ENCODE measurements at regions not wholly inside any gene's neighbourhood (a gene's known extent, or its start where the extent isn't known, plus 50 kb on each side); places are given as distances from the start of the nearest gene placed in this dataset.

DNA sequence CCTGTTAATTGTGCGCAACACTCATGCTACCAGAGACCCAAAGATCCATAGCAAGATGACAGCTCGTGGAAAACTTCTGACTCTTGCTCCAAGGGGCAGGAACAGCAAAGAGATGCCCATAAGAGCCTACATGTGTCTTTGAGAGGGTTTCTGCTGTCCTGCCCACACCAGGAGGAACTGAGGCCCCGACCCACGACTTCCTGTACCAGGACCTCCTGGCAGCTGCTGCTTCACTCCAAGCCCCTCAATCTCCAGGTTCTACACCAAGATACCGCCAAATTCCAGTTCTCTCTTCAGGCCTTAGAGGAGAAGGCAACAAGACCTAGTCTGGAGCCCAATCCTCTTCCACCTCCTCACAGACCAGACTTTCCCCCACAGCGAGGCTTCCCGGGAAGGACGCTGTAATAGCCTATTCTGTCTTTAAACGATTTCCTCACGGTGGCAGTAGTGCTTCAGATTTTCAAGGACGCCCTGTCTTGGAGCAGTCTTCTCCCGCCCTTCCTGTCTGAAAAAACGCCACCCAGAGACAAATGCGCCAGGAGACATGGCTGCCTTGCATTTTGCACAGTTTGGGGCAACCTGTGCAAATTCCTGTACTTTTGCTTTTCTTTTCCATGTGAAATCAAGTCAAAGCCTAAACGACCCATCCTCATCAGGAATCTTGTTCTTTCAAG, 230.2 kb upstream of the STK26 start:
- Mint-ChIP-seq H3K27ac (no peak overlapping the region), H3K36me3 (ENCODE audit: low read depth) (peaks cover 34% of the 10 kb centered on the region), H3K9me3 (no peaks in the 10 kb centered on the region), H3K27me3 (ENCODE audit: low read depth) (no peaks in the 10 kb centered on the region), H3K4me3 (no peak overlapping the region), H3K4me1 (ENCODE audit: low read depth) (no peaks in the 10 kb centered on the region)
- CTCF ChIA-PET: no interaction called here
- DNase-seq: no peak
- intact Hi-C loops (cut with micrococcal nuclease): no loop called here

- intact Hi-C loops (cut with micrococcal nuclease): no loop called here
- no peak overlapping the region for H3K4me3 Mint-ChIP-seq
Measured at GRCh38 chrX:131795442-131796229, 227.5 kb upstream of the STK26 start.

GRCh38 chrX:131801066-131801465, 222.0 kb upstream of the STK26 start:
- Mint-ChIP-seq H3K4me3 (no peak overlapping the region), H3K27ac (no peak overlapping the region), H3K9me3 (no peaks in the 10 kb centered on the region), H3K36me3 (ENCODE audit: low read depth) (peaks cover under 1% of the 10 kb centered on the region), H3K4me1 (ENCODE audit: low read depth) (peaks cover 3% of the 10 kb centered on the region), H3K27me3 (ENCODE audit: low read depth) (no peaks in the 10 kb centered on the region)
- DNase-seq: no peak
- intact Hi-C loops (cut with micrococcal nuclease): no loop called here
- CTCF ChIA-PET: interaction anchor here (0.5 to 0.9 kb wide), 2 partner anchors 27 to 142 kb away, joined by 3 to 4 read pairs; no protein-coding TSS in a partner anchor

More at GRCh38 chrX:131795442-131796229, 227.5 kb upstream of the STK26 start:
- CTCF ChIA-PET: no interaction called here
- no peak overlapping the region for H3K27ac Mint-ChIP-seq
- H3K27me3 Mint-ChIP-seq (ENCODE audit: low read depth): no peaks in the 10 kb centered on the region
- H3K4me1 Mint-ChIP-seq (ENCODE audit: low read depth): no peaks in the 10 kb centered on the region
- no peak for DNase-seq
- H3K9me3 Mint-ChIP-seq: no peaks in the 10 kb centered on the region
- H3K36me3 Mint-ChIP-seq (ENCODE audit: low read depth): peaks cover 26% of the 10 kb centered on the region

- Mint-ChIP-seq H3K9me3 (no peaks in the 10 kb centered on the region), H3K4me3 (no peak overlapping the region), H3K27ac (no peak overlapping the region), H3K27me3 (ENCODE audit: low read depth) (no peaks in the 10 kb centered on the region), H3K36me3 (ENCODE audit: low read depth) (no peaks in the 10 kb centered on the region), H3K4me1 (ENCODE audit: low read depth) (peaks cover 3% of the 10 kb centered on the region)
- no peak for DNase-seq
- intact Hi-C loops (cut with micrococcal nuclease): no loop called here
- CTCF ChIA-PET: no interaction called here
Measured at GRCh38 chrX:131801911-131802310, 221.2 kb upstream of the STK26 start.

GRCh38 chrX:131802836-131803626, 220.1 kb upstream of the STK26 start:
- intact Hi-C loops (cut with micrococcal nuclease): no loop called here
- H3K4me3 Mint-ChIP-seq: no peak overlapping the region
- H3K27ac Mint-ChIP-seq: no peak overlapping the region

GRCh38 chrX:131812847-131813825, 210.0 kb upstream of the STK26 start:
- Mint-ChIP-seq H3K27me3 (ENCODE audit: low read depth) (no peaks in the 10 kb centered on the region), H3K27ac (peak overlapping the region; percentile 89), H3K36me3 (ENCODE audit: low read depth) (peaks cover 11% of the 10 kb centered on the region), H3K4me3 (peak overlapping the region; percentile 67), H3K9me3 (peaks cover 2% of the 10 kb centered on the region), H3K4me1 (ENCODE audit: low read depth) (peaks cover 30% of the 10 kb centered on the region)
- DNase-seq: peak; percentile 79
- intact Hi-C loops (cut with micrococcal nuclease): loop anchor here (2.0 to 10.0 kb wide), 6 partner anchors 676 to 1828 kb away; partner anchors contain the start of genes BCORL1, ENOX2, MBNL3 and SLC25A14
- CTCF ChIA-PET: interaction anchor here (1.2 to 2.3 kb wide), 2 partner anchors 15 to 211 kb away, joined by 3 to 8 read pairs; no protein-coding TSS in a partner anchor

More at GRCh38 chrX:131802836-131803626, 220.1 kb upstream of the STK26 start:
- CTCF ChIA-PET: interaction anchor here (0.5 kb wide), 1 partner anchor 805 kb away, joined by 3 read pairs; no protein-coding TSS in a partner anchor
- Mint-ChIP-seq H3K27me3 (ENCODE audit: low read depth) (no peaks in the 10 kb centered on the region), H3K36me3 (ENCODE audit: low read depth) (no peaks in the 10 kb centered on the region), H3K4me1 (ENCODE audit: low read depth) (peaks cover 3% of the 10 kb centered on the region), H3K9me3 (no peaks in the 10 kb centered on the region)
- peak; percentile 26 for DNase-seq

- CTCF ChIA-PET: interaction anchor here (0.6 to 1.2 kb wide), 4 partner anchors 11 to 815 kb away, joined by 3 to 7 read pairs (median 4); no protein-coding TSS in a partner anchor
- Mint-ChIP-seq H3K27me3 (ENCODE audit: low read depth) (no peaks in the 10 kb centered on the region), H3K36me3 (ENCODE audit: low read depth) (peaks cover 16% of the 10 kb centered on the region), H3K4me1 (ENCODE audit: low read depth) (peaks cover 46% of the 10 kb centered on the region), H3K4me3 (peak overlapping the region; percentile 64), H3K9me3 (peaks cover 2% of the 10 kb centered on the region), H3K27ac (peak overlapping the region; percentile 89)
- peak; percentile 83 for DNase-seq
- intact Hi-C loops (cut with micrococcal nuclease): loop anchor here (1.0 to 10.0 kb wide), 3 partner anchors 12 to 1832 kb away; partner anchors contain the start of gene BCORL1
Measured at GRCh38 chrX:131816551-131817136, 206.5 kb upstream of the STK26 start.

DNA sequence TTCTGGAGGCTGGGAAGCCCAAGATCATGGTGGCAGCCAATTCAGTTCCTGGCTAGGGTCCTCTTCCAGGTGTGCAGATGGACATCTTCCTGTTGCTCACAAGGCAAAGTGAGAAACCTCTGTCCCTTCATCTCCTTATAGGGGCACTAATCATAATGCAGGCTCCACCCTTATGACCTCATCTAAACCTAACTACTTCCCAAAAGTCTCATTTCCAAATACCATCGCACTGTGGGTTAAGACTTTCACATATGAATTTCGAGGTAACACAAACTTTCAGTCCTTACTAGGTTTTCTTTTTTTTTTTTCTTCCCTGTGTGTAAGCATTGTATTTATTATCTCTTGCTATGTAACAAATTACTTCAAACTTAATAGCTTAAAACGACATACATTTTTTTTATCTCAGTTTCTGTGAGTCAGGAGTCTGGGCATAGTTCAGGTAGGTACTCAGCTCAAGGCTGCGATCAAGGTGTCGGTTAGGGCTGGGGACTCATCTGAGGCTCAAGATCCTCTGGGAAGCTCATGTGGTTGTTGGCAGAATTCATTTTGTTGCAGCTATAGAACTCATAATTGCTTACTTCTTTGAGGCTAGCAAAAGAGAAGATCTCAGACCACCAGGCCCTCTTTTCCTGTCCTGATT, 204.7 kb upstream of the STK26 start:
- intact Hi-C loops (cut with micrococcal nuclease): loop anchor here (2.0 to 10.0 kb wide), 3 partner anchors 400 to 1834 kb away; partner anchors contain the start of genes BCORL1 and RAP2C
- no peak for DNase-seq
- Mint-ChIP-seq H3K27me3 (ENCODE audit: low read depth) (no peaks in the 10 kb centered on the region), H3K4me3 (no peak overlapping the region), H3K4me1 (ENCODE audit: low read depth) (peaks cover 45% of the 10 kb centered on the region), H3K9me3 (peaks cover 2% of the 10 kb centered on the region), H3K36me3 (ENCODE audit: low read depth) (peaks cover 16% of the 10 kb centered on the region), H3K27ac (peak overlapping the region; percentile 68)
- CTCF ChIA-PET: interaction anchor here (1.2 to 2.1 kb wide), 2 partner anchors 9 to 400 kb away, joined by 3 to 10 read pairs; partner anchors contain the start of gene RAP2C

GRCh38 chrX:131821945-131822622, 201.0 kb upstream of the STK26 start:
- Mint-ChIP-seq H3K27ac (peak overlapping the region; percentile 21), H3K4me3 (no peak overlapping the region), H3K4me1 (ENCODE audit: low read depth) (peaks cover 48% of the 10 kb centered on the region), H3K9me3 (no peaks in the 10 kb centered on the region), H3K36me3 (ENCODE audit: low read depth) (peaks cover 7% of the 10 kb centered on the region), H3K27me3 (ENCODE audit: low read depth) (no peaks in the 10 kb centered on the region)
- intact Hi-C loops (cut with micrococcal nuclease): no loop called here
- CTCF ChIA-PET: no interaction called here
- DNase-seq: no peak

GRCh38 chrX:131826572-131826971, 196.5 kb upstream of the STK26 start:
- Mint-ChIP-seq H3K27me3 (ENCODE audit: low read depth) (no peaks in the 10 kb centered on the region), H3K36me3 (ENCODE audit: low read depth) (peaks cover 5% of the 10 kb centered on the region), H3K27ac (no peak overlapping the region), H3K9me3 (no peaks in the 10 kb centered on the region), H3K4me3 (no peak overlapping the region), H3K4me1 (ENCODE audit: low read depth) (peaks cover 34% of the 10 kb centered on the region)
- no peak for DNase-seq
- intact Hi-C loops (cut with micrococcal nuclease): loop anchor here (5.0 kb wide), 1 partner anchor 346 kb away; no protein-coding TSS in a partner anchor
- CTCF ChIA-PET: interaction anchor here (1.0 to 3.1 kb wide), 5 partner anchors 8 to 69 kb away, joined by 3 to 10 read pairs (median 7); no protein-coding TSS in a partner anchor
